Ishikawa (cell line): ENCODE measurements at regions not wholly inside any gene's neighbourhood (a gene's known extent, or its start where the extent isn't known, plus 50 kb on each side); places are given as distances from the start of the nearest gene placed in this dataset.

Source experiments
- CEBPB ChIP-seq: IDR thresholded peaks from 2 replicates; pipeline ENCODE4 v1.6.1; 2012
- CREB1 ChIP-seq: IDR thresholded peaks from 2 replicates; pipeline ENCODE4 v1.6.1; 2012; ENCODE audit warnings: low read depth
- EGR1 ChIP-seq: IDR thresholded peaks from 2 replicates; pipeline ENCODE4 v1.6.1; 2012
- EP300 ChIP-seq: IDR thresholded peaks from 2 replicates; pipeline ENCODE4 v1.6.1; 2012; ENCODE audit warnings: borderline replicate concordance
- FOXM1 ChIP-seq: IDR thresholded peaks from 2 replicates; pipeline ENCODE4 v1.6.1; 2012; ENCODE audit warnings: low read depth, borderline replicate concordance
- MAX ChIP-seq: IDR thresholded peaks from 2 replicates; pipeline ENCODE4 v1.6.1; 2012
- NFIC ChIP-seq: IDR thresholded peaks from 2 replicates; pipeline ENCODE4 v1.6.1; 2012
- RAD21 ChIP-seq: IDR thresholded peaks from 2 replicates; pipeline ENCODE4 v1.6.1; 2012; ENCODE audit warnings: low read depth
- REST ChIP-seq: IDR thresholded peaks from 2 replicates; pipeline ENCODE4 v1.6.1; 2012; ENCODE audit warnings: low read depth, mild to moderate bottlenecking
- TAF1 ChIP-seq: IDR thresholded peaks from 2 replicates; pipeline ENCODE4 v1.6.1; 2012; ENCODE audit warnings: low read depth, mild to moderate bottlenecking
- TCF12 ChIP-seq: IDR thresholded peaks from 2 replicates; pipeline ENCODE4 v1.6.1; 2012; ENCODE audit warnings: low read depth
- TEAD4 ChIP-seq: IDR thresholded peaks from 2 replicates; pipeline ENCODE4 v1.6.1; 2012
- USF1 ChIP-seq: IDR thresholded peaks from 2 replicates; pipeline ENCODE4 v1.6.1; 2012
- YY1 ChIP-seq: IDR thresholded peaks from 2 replicates; pipeline ENCODE4 v1.6.1; 2012; ENCODE audit warnings: low read depth
- ZBTB7A ChIP-seq: IDR thresholded peaks from 2 replicates; pipeline ENCODE4 v1.6.1; 2012; ENCODE audit warnings: low read depth

GRCh38 chr2:240325016-240326007, 110.2 kb upstream of the GPC1 start:
- TF ChIP-seq EGR1 = no peak
- no peak for TF ChIP-seq CEBPB
- no peak for TF ChIP-seq TAF1
- no peak for TF ChIP-seq RAD21
- no peak for TF ChIP-seq EP300
- TF ChIP-seq MAX = peak; percentile 85
- no peak for TF ChIP-seq CREB1
- no peak for TF ChIP-seq TCF12
- TF ChIP-seq ZBTB7A = no peak
- TF ChIP-seq USF1 = peak; percentile 89
- no peak for TF ChIP-seq REST
- no peak for TF ChIP-seq YY1
- peak; percentile 95 for TF ChIP-seq NFIC
- no peak for TF ChIP-seq TEAD4
- no peak for TF ChIP-seq FOXM1

GRCh38 chr2:240326246-240326645, 109.2 kb upstream of the GPC1 start:
- no peak for TF ChIP-seq USF1

GRCh38 chr2:240326886-240327285, 108.6 kb upstream of the GPC1 start:
- no peak for TF ChIP-seq CREB1
- TF ChIP-seq TAF1 = no peak
- TF ChIP-seq CEBPB = no peak
- TF ChIP-seq RAD21 = no peak
- no peak for TF ChIP-seq TCF12
- no peak for TF ChIP-seq EGR1
- TF ChIP-seq ZBTB7A = no peak
- no peak for TF ChIP-seq EP300
- no peak for TF ChIP-seq NFIC
- TF ChIP-seq USF1 = no peak
- TF ChIP-seq MAX = no peak
- TF ChIP-seq YY1 = no peak
- TF ChIP-seq REST = no peak
- no peak for TF ChIP-seq FOXM1
- TF ChIP-seq TEAD4 = no peak

- TF ChIP-seq TAF1 = no peak
- no peak for TF ChIP-seq FOXM1
- no peak for TF ChIP-seq NFIC
These were observed 107.9 kb upstream of the GPC1 start for GRCh38 chr2:240327566-240327965.

GRCh38 chr2:240328526-240328925, 106.9 kb upstream of the GPC1 start:
- TF ChIP-seq TEAD4 (no peak), TAF1 (no peak), FOXM1 (no peak), ZBTB7A (no peak), RAD21 (no peak), TCF12 (no peak)
